GM21360 (cell line): ENCODE measurements at regions not wholly inside any gene's neighbourhood (a gene's known extent, or its start where the extent isn't known, plus 50 kb on each side); places are given as distances from the start of the nearest gene placed in this dataset.

Experiments
- ATAC-seq: cut with Tn5 transposase; IDR thresholded peaks from one replicate; pipeline ENCODE4 v1.9.1; 2021; ENCODE audit warnings: mild to moderate bottlenecking, moderate library complexity; ENCODE audit not compliant: unreplicated experiment

- no peak for ATAC-seq
These were observed 54.3 kb downstream of the TMEM215 start for GRCh38 chr9:32837551-32838058.

- ATAC-seq: no peak
These were observed 55.9 kb downstream of the TMEM215 start for GRCh38 chr9:32839013-32839885.

GRCh38 chr9:32841314-32841713, 58.0 kb downstream of the TMEM215 start:
- no peak for ATAC-seq

- no peak for ATAC-seq
These were observed 60.0 kb downstream of the TMEM215 start for GRCh38 chr9:32843295-32843694.

- ATAC-seq: no peak
These were observed 60.9 kb downstream of the TMEM215 start for GRCh38 chr9:32844259-32844658.

GRCh38 chr9:32854271-32854670, 70.9 kb downstream of the TMEM215 start:
- no peak for ATAC-seq

- ATAC-seq: no peak
These were observed 72.4 kb downstream of the TMEM215 start for GRCh38 chr9:32855752-32856151.

- no peak for ATAC-seq
These were observed 80.0 kb downstream of the TMEM215 start for GRCh38 chr9:32863291-32863690.

- no peak for ATAC-seq
These were observed 81.6 kb downstream of the TMEM215 start for GRCh38 chr9:32864971-32865370.

GRCh38 chr9:32866273-32866672, 82.9 kb downstream of the TMEM215 start:
- ATAC-seq: no peak

GRCh38 chr9:32867026-32867425, 83.7 kb downstream of the TMEM215 start:
- ATAC-seq: no peak

- no peak for ATAC-seq
These were observed 84.4 kb downstream of the TMEM215 start for GRCh38 chr9:32867601-32868204.

- ATAC-seq: no peak
These were observed 86.1 kb downstream of the TMEM215 start for GRCh38 chr9:32869404-32869803.

GRCh38 chr9:32873131-32873530, 89.8 kb downstream of the TMEM215 start:
- ATAC-seq: no peak

GRCh38 chr9:32873553-32873952, 90.2 kb downstream of the TMEM215 start:
- ATAC-seq: no peak

GRCh38 chr9:32875242-32875641, 91.9 kb downstream of the TMEM215 start:
- ATAC-seq: no peak

GRCh38 chr9:32875748-32876147, 92.4 kb downstream of the TMEM215 start:
- ATAC-seq: no peak

GRCh38 chr9:32877103-32877502, 93.8 kb downstream of the TMEM215 start:
- ATAC-seq: no peak

- peak; percentile 70 for ATAC-seq
These were observed 94.4 kb downstream of the TMEM215 start for GRCh38 chr9:32877639-32878217.

GRCh38 chr9:32879335-32879734, 96.0 kb downstream of the TMEM215 start:
- no peak for ATAC-seq

- ATAC-seq: no peak
These were observed 98.6 kb downstream of the TMEM215 start for GRCh38 chr9:32881948-32882347.

GRCh38 chr9:32882705-32883104, 99.4 kb downstream of the TMEM215 start:
- no peak for ATAC-seq
